ENCODE measurements at regions not wholly inside any gene's neighbourhood (a gene's known extent, or its start where the extent isn't known, plus 50 kb on each side); places are given as distances from the start of the nearest gene placed in this dataset.
A peak's percentile ranks its signal among the peaks of the same experiment; 100 is the strongest.

GRCh38 chr2:23178396-23178795 lies 206.6 kb upstream of the KLHL29 start:
- no peaks in the 10 kb centered on the region for H3K4me1 ChIP-seq
- no peak for DNase-seq
- ATAC-seq: no peak
- intact Hi-C loops (cut with DNase I): no loop called here
- no peaks in the 10 kb centered on the region for H3K27me3 ChIP-seq
- no peak for TF ChIP-seq POLR2A (IDR thresholded peaks at IDR 0.05)
- WGBS, 4 donors: 71 to 78% (median 74%) methylated on average over 2 of the region's 2 CpGs
- H3K4me3 ChIP-seq: no peak overlapping the region
- peaks cover 0 to 27% (median 8%) of the 10 kb centered on the region in 12 donors for H3K9me3 ChIP-seq
- H3K36me3 ChIP-seq: no peaks in the 10 kb centered on the region
- H3K27ac ChIP-seq: no peak overlapping the region

- WGBS, 4 donors: 88 to 94% (median 90%) methylated on average over 4 of the region's 4 CpGs
- intact Hi-C loops (cut with DNase I): no loop called here
- ATAC-seq: no peak
Measured at GRCh38 chr2:23183733-23184132, 201.2 kb upstream of the KLHL29 start.

GRCh38 chr2:23198316-23199114 lies 186.5 kb upstream of the KLHL29 start:
- WGBS, 4 donors: 65 to 76% (median 73%) methylated on average over 12 of the region's 12 CpGs
- Histone ChIP-seq H3K9me3 (peaks cover 0 to 16% (median 4%) of the 10 kb centered on the region in 12 donors), H3K4me3 (no peak overlapping the region), H3K36me3 (no peaks in the 10 kb centered on the region), H3K27ac (no peak overlapping the region), H3K4me1 (no peaks in the 10 kb centered on the region), H3K27me3 (no peaks in the 10 kb centered on the region)
- DNase-seq (no peak), ATAC-seq (no peak)
- intact Hi-C loops (cut with DNase I): no loop called here
- TF ChIP-seq CTCF (IDR thresholded peaks at IDR 0.05) (no peak), POLR2A (IDR thresholded peaks at IDR 0.05) (no peak)

More at GRCh38 chr2:23183733-23184132, 201.2 kb upstream of the KLHL29 start:
- H3K27ac ChIP-seq: no peak overlapping the region
- no peaks in the 10 kb centered on the region for H3K36me3 ChIP-seq
- H3K4me3 ChIP-seq: no peak overlapping the region
- TF ChIP-seq POLR2A (IDR thresholded peaks at IDR 0.05) (no peak), CTCF (IDR thresholded peaks at IDR 0.05) (no peak)
- H3K4me1 ChIP-seq: no peaks in the 10 kb centered on the region
- no peaks in the 10 kb centered on the region for H3K27me3 ChIP-seq
- H3K9me3 ChIP-seq: peaks cover 0 to 27% (median 8%) of the 10 kb centered on the region in 12 donors
- no peak for DNase-seq

- TF ChIP-seq POLR2A (IDR thresholded peaks at IDR 0.05) (no peak), CTCF (IDR thresholded peaks at IDR 0.05) (peak in 5 of 12 donors; percentile 10 to 21 (median 19))
- DNase-seq (no peak), ATAC-seq (no peak)
- Histone ChIP-seq H3K4me1 (peaks cover 0 to 4% (median 0%) of the 10 kb centered on the region in 12 donors), H3K9me3 (peaks cover 0 to 16% (median 4%) of the 10 kb centered on the region in 12 donors), H3K27ac (no peak overlapping the region), H3K4me3 (no peak overlapping the region), H3K36me3 (no peaks in the 10 kb centered on the region), H3K27me3 (no peaks in the 10 kb centered on the region)
- intact Hi-C loops (cut with DNase I): no loop called here
- 77 to 80% (median 78%) methylated on average over 7 of the region's 7 CpGs for WGBS, 4 donors
Measured at GRCh38 chr2:23199115-23199918, 185.7 kb upstream of the KLHL29 start.

Data from heart left ventricle (tissue), 16 donors.